Thyroid gland (tissue), 4 donors: ENCODE measurements at regions not wholly inside any gene's neighbourhood (a gene's known extent, or its start where the extent isn't known, plus 50 kb on each side); places are given as distances from the start of the nearest gene placed in this dataset.

Experiments
- DNase-seq, 2 donors: peaks; one replicate each; pipeline ENCODE4 v3.0.0-alpha.2; 2019
- H3K27ac ChIP-seq, 3 donors: fragments of 200-600 bp; sonication (generic); 1 replicate in 2 of 3; 2 replicates in 1 of 3; pipeline ENCODE4 v1.5.1; 2016 to 2019; ENCODE audit warnings: mild to moderate bottlenecking in 1 of 3, moderate library complexity in 1 of 3
- H3K27me3 ChIP-seq: fragments of 200-600 bp; sonication (generic); one replicate; pipeline ENCODE4 v1.5.1; 2019
- H3K36me3 ChIP-seq, 2 donors: fragments of 200-600 bp; sonication (generic); one replicate each; pipeline ENCODE4 v1.5.1; 2016 to 2019
- H3K4me1 ChIP-seq, 2 donors: fragments of 200-600 bp; sonication (generic); one replicate each; pipeline ENCODE4 v1.5.1; 2017 to 2019
- H3K4me3 ChIP-seq, 3 donors: fragments of 200-600 bp; sonication (generic); replicated peaks in 1 of 3; 1 replicate in 2 of 3; 2 replicates in 1 of 3; pipeline ENCODE4 v1.5.1; 2016; ENCODE audit warnings: mild to moderate bottlenecking in 1 of 3
- H3K9me3 ChIP-seq: fragments of 200-600 bp; sonication (generic); one replicate; pipeline ENCODE4 v1.5.1; 2017
- CTCF ChIP-seq, 6 experiments: fragments of 200-600 bp in 3 of 6; fragments of 450-650 bp in 3 of 6; sonication (generic) in 3 of 6; IDR thresholded peaks; one replicate each; pipeline ENCODE4 v1.5.1; 2016 to 2019; ENCODE audit warnings: antibody characterized with exemption in 6 of 6, mild to moderate bottlenecking in 2 of 6, inconsistent platforms in 1 of 6, moderate library complexity in 1 of 6
- POLR2A ChIP-seq, 2 donors: fragments of 450-650 bp; IDR thresholded peaks; one replicate each; pipeline ENCODE4 v1.6.1; 2017; ENCODE audit warnings: antibody characterized with exemption in 2 of 2, mild to moderate bottlenecking in 2 of 2, moderate library complexity in 1 of 2
- WGBS, 2 donors: methylation state at CpG; one replicate each; pipeline ENCODE4 v1.1.5; 2017; 5-methylcytosine and 5-hydroxymethylcytosine counted together
- intact Hi-C: fragments of 100-400 bp; cut with DNase I; formaldehyde crosslinking; loops from one replicate; pipeline ENCODE4 v1.15.1; 2023

- 66 to 68% methylated on average over 8 of the region's 8 CpGs for WGBS, 2 donors
- intact Hi-C loops, result no loop called here
Observed at GRCh38 chr3:69604735-69605450, 134.4 kb upstream of the MITF start.

GRCh38 chr3:69602112-69602511, 137.2 kb upstream of the MITF start:
- intact Hi-C loops, result no loop called here
- H3K27ac ChIP-seq, result no peak overlapping the region
- WGBS, 2 donors, result 87 to 93% methylated on average over 4 of the region's 4 CpGs

More at GRCh38 chr3:69604735-69605450, 134.4 kb upstream of the MITF start:
- Histone ChIP-seq H3K27me3 (no peaks in the 10 kb centered on the region), H3K27ac (peak overlapping the region in 2 of 3 donors; percentile 14 to 26), H3K4me3 (no peak overlapping the region), H3K36me3 (no peaks in the 10 kb centered on the region), H3K9me3 (no peaks in the 10 kb centered on the region), H3K4me1 (peaks cover 6 to 9% of the 10 kb centered on the region in 2 donors)
- TF ChIP-seq CTCF (IDR thresholded peaks at IDR 0.05) (no peak), POLR2A (IDR thresholded peaks at IDR 0.05) (no peak)
- DNase-seq, result peak; percentile 60 to 76

GRCh38 chr3:69594286-69594685, 145.0 kb upstream of the MITF start:
- Histone ChIP-seq H3K9me3 (no peaks in the 10 kb centered on the region), H3K27ac (no peak overlapping the region), H3K4me1 (peaks cover 5 to 18% of the 10 kb centered on the region in 2 donors), H3K36me3 (no peaks in the 10 kb centered on the region), H3K27me3 (no peaks in the 10 kb centered on the region), H3K4me3 (no peak overlapping the region)
- no peak for DNase-seq
- 95 to 97% methylated on average over 2 of the region's 2 CpGs for WGBS, 2 donors
- TF ChIP-seq CTCF (IDR thresholded peaks at IDR 0.05) (no peak), POLR2A (IDR thresholded peaks at IDR 0.05) (no peak)
- intact Hi-C loops, result no loop called here

More at GRCh38 chr3:69602112-69602511, 137.2 kb upstream of the MITF start:
- TF ChIP-seq POLR2A (IDR thresholded peaks at IDR 0.05), result no peak
- TF ChIP-seq CTCF (IDR thresholded peaks at IDR 0.05), result no peak
- no peaks in the 10 kb centered on the region for H3K36me3 ChIP-seq
- peaks cover 11 to 12% of the 10 kb centered on the region in 2 donors for H3K4me1 ChIP-seq
- no peaks in the 10 kb centered on the region for H3K9me3 ChIP-seq
- no peaks in the 10 kb centered on the region for H3K27me3 ChIP-seq
- no peak overlapping the region for H3K4me3 ChIP-seq
- no peak for DNase-seq

GRCh38 chr3:69591164-69591736, 148.0 kb upstream of the MITF start:
- 91 to 92% methylated on average over 4 of the region's 4 CpGs for WGBS, 2 donors
- DNase-seq, result no peak

More at GRCh38 chr3:69591164-69591736, 148.0 kb upstream of the MITF start:
- H3K27ac ChIP-seq, result no peak overlapping the region
- no peak for TF ChIP-seq CTCF (IDR thresholded peaks at IDR 0.05)
- no peak for TF ChIP-seq POLR2A (IDR thresholded peaks at IDR 0.05)
- no peaks in the 10 kb centered on the region for H3K27me3 ChIP-seq
- H3K36me3 ChIP-seq, result no peaks in the 10 kb centered on the region
- H3K4me3 ChIP-seq, result no peak overlapping the region
- peaks cover 0 to 6% of the 10 kb centered on the region in 2 donors for H3K4me1 ChIP-seq
- intact Hi-C loops, result no loop called here
- H3K9me3 ChIP-seq, result no peaks in the 10 kb centered on the region
